ENCODE measurements at regions not wholly inside any gene's neighbourhood (a gene's known extent, or its start where the extent isn't known, plus 50 kb on each side); places are given as distances from the start of the nearest gene placed in this dataset.

- TF ChIP-seq CTCF (IDR thresholded peaks at IDR 0.05) (no peak), POLR2A (IDR thresholded peaks at IDR 0.05) (no peak)
These were observed 1418.8 kb downstream of the CDH11 start for GRCh38 chr16:63702981-63703590.
